Peyer's patch (tissue), 4 donors: ENCODE measurements at regions not wholly inside any gene's neighbourhood (a gene's known extent, or its start where the extent isn't known, plus 50 kb on each side); places are given as distances from the start of the nearest gene placed in this dataset.

Source experiments
- DNase-seq, 3 donors: peaks; one replicate each; pipeline ENCODE4 v3.0.0-alpha.2; 2017 to 2019
- H3K27ac ChIP-seq, 4 donors: fragments of 200-600 bp; sonication (generic); one replicate each; pipeline ENCODE4 v1.5.1; 2016 to 2019
- H3K27me3 ChIP-seq, 2 donors: fragments of 200-600 bp; sonication (generic); one replicate each; pipeline ENCODE4 v1.5.1; 2019
- H3K36me3 ChIP-seq, 3 donors: fragments of 200-600 bp; sonication (generic); one replicate each; pipeline ENCODE4 v1.5.1; 2016 to 2019
- H3K4me1 ChIP-seq, 4 donors: fragments of 200-600 bp; sonication (generic); one replicate each; pipeline ENCODE4 v1.5.1; 2016 to 2019
- H3K4me3 ChIP-seq, 4 donors: fragments of 200-600 bp; sonication (generic); 1 replicate in 3 of 4; 2 replicates in 1 of 4; pipeline ENCODE4 v1.5.1; 2016 to 2019; ENCODE audit warnings: mild to moderate bottlenecking in 1 of 4
- H3K9me3 ChIP-seq, 4 donors: fragments of 200-600 bp; sonication (generic); one replicate each; pipeline ENCODE4 v1.5.1; 2016 to 2019; ENCODE audit warnings: mild to moderate bottlenecking in 1 of 4
- CTCF ChIP-seq, 6 experiments: fragments of 450-650 bp in 4 of 6; fragments of 200-600 bp in 2 of 6; sonication (generic) in 1 of 6; IDR thresholded peaks; one replicate each; pipeline ENCODE4 v1.5.1; 2017 to 2019; ENCODE audit warnings: antibody characterized with exemption in 6 of 6, mild to moderate bottlenecking in 3 of 6, moderate library complexity in 1 of 6
- POLR2A ChIP-seq, 2 donors: fragments of 450-650 bp; IDR thresholded peaks; one replicate each; pipeline ENCODE4 v1.5.1; 2017; ENCODE audit warnings: antibody characterized with exemption in 2 of 2, mild to moderate bottlenecking in 2 of 2, moderate library complexity in 2 of 2

DNA sequence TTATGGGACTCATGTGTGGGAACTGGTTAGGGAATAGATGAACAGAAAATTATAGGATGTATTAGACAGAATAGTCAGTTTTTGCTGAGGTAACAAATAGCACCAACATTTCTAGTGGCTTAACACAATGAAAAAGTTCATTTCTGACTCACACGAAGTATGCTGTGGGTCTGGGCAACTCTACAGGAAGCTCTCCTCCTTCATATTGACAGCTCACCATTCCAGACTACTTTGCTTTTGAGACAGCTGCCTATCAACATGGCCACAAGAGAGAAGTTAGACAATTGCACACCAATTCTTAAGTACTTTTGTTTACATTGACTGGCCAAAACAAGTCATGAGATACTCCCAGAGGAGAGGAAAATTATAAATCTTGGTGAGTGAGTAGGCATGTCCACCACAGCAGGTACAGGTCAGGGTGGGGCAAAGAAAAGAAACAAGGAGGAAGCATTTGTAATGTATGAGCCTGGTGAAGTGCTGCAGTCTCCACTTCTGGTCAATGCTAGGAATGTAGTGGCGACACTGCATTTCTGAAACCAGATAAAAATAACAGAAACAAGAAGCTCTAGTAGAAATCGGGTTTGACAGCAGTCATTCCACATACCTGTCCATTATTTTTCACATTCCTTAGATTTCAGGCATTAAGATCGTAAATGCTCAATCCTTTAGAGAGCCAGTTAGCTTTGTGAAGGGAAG lies 141.6 kb downstream of the ICOS start:
- Histone ChIP-seq H3K36me3 (no peaks in the 10 kb centered on the region), H3K27me3 (no peaks in the 10 kb centered on the region), H3K27ac (no peak overlapping the region), H3K9me3 (no peaks in the 10 kb centered on the region), H3K4me1 (no peaks in the 10 kb centered on the region), H3K4me3 (no peak overlapping the region)
- DNase-seq, result no peak
- TF ChIP-seq POLR2A (IDR thresholded peaks at IDR 0.05), result no peak
- TF ChIP-seq CTCF (IDR thresholded peaks at IDR 0.05), result no peak

- Histone ChIP-seq H3K9me3 (no peaks in the 10 kb centered on the region), H3K27me3 (no peaks in the 10 kb centered on the region), H3K36me3 (no peaks in the 10 kb centered on the region), H3K27ac (no peak overlapping the region), H3K4me1 (no peaks in the 10 kb centered on the region), H3K4me3 (no peak overlapping the region)
- DNase-seq, result no peak
- TF ChIP-seq CTCF (IDR thresholded peaks at IDR 0.05), result no peak
- no peak for TF ChIP-seq POLR2A (IDR thresholded peaks at IDR 0.05)
Observed at GRCh38 chr2:204081487-204082425, 145.2 kb downstream of the ICOS start.

DNA sequence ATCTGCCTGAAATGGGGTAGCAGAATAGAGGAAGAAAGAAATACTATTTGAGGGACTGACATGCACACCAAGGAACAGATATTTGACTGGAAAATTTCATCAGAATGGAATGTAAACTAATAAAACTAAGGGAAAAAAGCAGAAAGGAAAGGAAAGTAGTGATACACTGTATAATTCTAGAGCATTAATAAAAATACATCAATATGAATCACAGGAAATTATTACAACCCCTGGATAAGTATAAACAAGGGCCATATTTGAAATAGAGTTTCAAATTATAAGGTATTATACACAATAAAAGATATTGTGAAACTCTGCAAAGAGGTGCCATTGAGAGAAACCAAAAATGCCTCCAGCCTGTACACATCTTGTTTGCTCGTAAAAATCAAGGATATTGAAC lies 149.6 kb downstream of the ICOS start:
- TF ChIP-seq POLR2A (IDR thresholded peaks at IDR 0.05) (no peak), CTCF (IDR thresholded peaks at IDR 0.05) (no peak)
- Histone ChIP-seq H3K4me3 (no peak overlapping the region), H3K9me3 (no peaks in the 10 kb centered on the region), H3K27ac (no peak overlapping the region), H3K27me3 (no peaks in the 10 kb centered on the region), H3K4me1 (no peaks in the 10 kb centered on the region), H3K36me3 (no peaks in the 10 kb centered on the region)
- DNase-seq, result no peak

GRCh38 chr2:204089105-204089504 lies 152.5 kb downstream of the ICOS start:
- no peak overlapping the region for H3K27ac ChIP-seq
- no peak for TF ChIP-seq CTCF (IDR thresholded peaks at IDR 0.05)
- TF ChIP-seq POLR2A (IDR thresholded peaks at IDR 0.05), result no peak
- no peaks in the 10 kb centered on the region for H3K9me3 ChIP-seq
- H3K4me3 ChIP-seq, result no peak overlapping the region
- H3K27me3 ChIP-seq, result no peaks in the 10 kb centered on the region
- H3K36me3 ChIP-seq, result no peaks in the 10 kb centered on the region
- no peak for DNase-seq
- H3K4me1 ChIP-seq, result no peaks in the 10 kb centered on the region

GRCh38 chr2:204089574-204089973 lies 153.0 kb downstream of the ICOS start:
- no peaks in the 10 kb centered on the region for H3K36me3 ChIP-seq
- no peak overlapping the region for H3K27ac ChIP-seq
- TF ChIP-seq CTCF (IDR thresholded peaks at IDR 0.05), result no peak
- TF ChIP-seq POLR2A (IDR thresholded peaks at IDR 0.05), result no peak
- no peak for DNase-seq
- no peaks in the 10 kb centered on the region for H3K9me3 ChIP-seq
- H3K27me3 ChIP-seq, result no peaks in the 10 kb centered on the region
- H3K4me1 ChIP-seq, result no peaks in the 10 kb centered on the region
- no peak overlapping the region for H3K4me3 ChIP-seq
